HepG2 (cell line): ENCODE measurements at regions not wholly inside any gene's neighbourhood (a gene's known extent, or its start where the extent isn't known, plus 50 kb on each side); places are given as distances from the start of the nearest gene placed in this dataset.

ENCODE experiments used
- AKAP8 ChIP-seq: sonication (generic); formaldehyde crosslinking; IDR thresholded peaks from 2 replicates; pipeline ENCODE4 v1.5.1; 2020; ENCODE audit warnings: mild to moderate bottlenecking, missing genetic modification reagents
- CENPT ChIP-seq: sonication (generic); formaldehyde crosslinking; IDR thresholded peaks from 2 replicates; pipeline ENCODE4 v1.8.0; 2022; ENCODE audit warnings: low read depth, mild to moderate bottlenecking, moderate library complexity, missing genetic modification reagents
- CHCHD3 ChIP-seq: sonication (generic); formaldehyde crosslinking; IDR thresholded peaks from 2 replicates; pipeline ENCODE4 v1.8.0; 2022; ENCODE audit warnings: mild to moderate bottlenecking, missing genetic modification reagents, moderate library complexity
- DNMT1 ChIP-seq: sonication (generic); formaldehyde crosslinking; IDR thresholded peaks from 2 replicates; pipeline ENCODE4 v1.5.1; 2020; ENCODE audit warnings: mild to moderate bottlenecking, missing genetic modification reagents
- ELF1 ChIP-seq: sonication (generic); formaldehyde crosslinking; IDR thresholded peaks from 2 replicates; pipeline ENCODE4 v1.4.0; 2020; ENCODE audit warnings: missing genetic modification reagents
- ELF3 ChIP-seq: IDR thresholded peaks from 2 replicates; pipeline ENCODE4 v1.6.1; 2016; ENCODE audit warnings: missing genetic modification reagents, missing compliant biosample characterization
- ERF ChIP-seq: IDR thresholded peaks from 2 replicates; pipeline ENCODE4 v1.6.1; 2018; ENCODE audit warnings: missing biosample characterization, missing genetic modification reagents
- FIP1L1 ChIP-seq: fragments of 200-400 bp; formaldehyde crosslinking; IDR thresholded peaks from 2 replicates; pipeline ENCODE4 v1.6.1; 2018; ENCODE audit warnings: low read depth, mild to moderate bottlenecking, low read length, moderate library complexity, borderline replicate concordance; ENCODE audit not compliant: insufficient read depth
- HIC2 ChIP-seq: sonication (generic); formaldehyde crosslinking; IDR thresholded peaks from 2 replicates; pipeline ENCODE4 v1.9.0; 2022; ENCODE audit warnings: low read depth, missing genetic modification reagents
- HOXD1 ChIP-seq: sonication (generic); formaldehyde crosslinking; IDR thresholded peaks from 2 replicates; pipeline ENCODE4 v1.5.0; 2020; ENCODE audit warnings: missing genetic modification reagents
- MTA1 ChIP-seq: sonication (generic); formaldehyde crosslinking; IDR thresholded peaks from 2 replicates; pipeline ENCODE4 v1.4.0; 2020; ENCODE audit warnings: missing genetic modification reagents, mild to moderate bottlenecking, borderline replicate concordance
- PAWR ChIP-seq: sonication (generic); formaldehyde crosslinking; IDR thresholded peaks from 2 replicates; pipeline ENCODE4 v1.4.0; 2020; ENCODE audit warnings: missing genetic modification reagents, mild to moderate bottlenecking, borderline replicate concordance
- SAP130 ChIP-seq: IDR thresholded peaks from 2 replicates; pipeline ENCODE4 v1.6.1; 2016; ENCODE audit warnings: low read depth
- ZBTB43 ChIP-seq: sonication (generic); formaldehyde crosslinking; conservative IDR thresholded peaks from 2 replicates; pipeline ENCODE4 v1.4.0; 2020; ENCODE audit warnings: missing genetic modification reagents
- ZFX ChIP-seq: sonication (generic); formaldehyde crosslinking; IDR thresholded peaks from 2 replicates; pipeline ENCODE4 v1.4.0; 2020; ENCODE audit warnings: mild to moderate bottlenecking, low read depth, missing genetic modification reagents, moderate library complexity
- ZNF121 ChIP-seq: sonication (generic); formaldehyde crosslinking; IDR thresholded peaks from 2 replicates; pipeline ENCODE4 v1.5.0; 2020; ENCODE audit warnings: mild to moderate bottlenecking, missing genetic modification reagents
- ZNF205 ChIP-seq: IDR thresholded peaks from 2 replicates; pipeline ENCODE4 v1.6.1; 2018; ENCODE audit warnings: missing biosample characterization, missing genetic modification reagents
- ZNF235 ChIP-seq: sonication (generic); formaldehyde crosslinking; IDR thresholded peaks from 2 replicates; pipeline ENCODE4 v1.8.1; 2023; ENCODE audit warnings: mild to moderate bottlenecking, missing genetic modification reagents, borderline replicate concordance
- ZNF33A ChIP-seq: sonication (generic); formaldehyde crosslinking; IDR thresholded peaks from 2 replicates; pipeline ENCODE4 v1.5.1; 2020; ENCODE audit warnings: missing genetic modification reagents, mild to moderate bottlenecking, moderate library complexity, borderline replicate concordance
- ZNF589 ChIP-seq: sonication (generic); formaldehyde crosslinking; conservative IDR thresholded peaks from 2 replicates; pipeline ENCODE4 v1.8.0; 2022; ENCODE audit warnings: mild to moderate bottlenecking, moderate library complexity, missing genetic modification reagents
- ZNF614 ChIP-seq: IDR thresholded peaks from 2 replicates; pipeline ENCODE4 v1.6.1; 2018; ENCODE audit warnings: missing biosample characterization, missing genetic modification reagents, inconsistent platforms, borderline replicate concordance
- TF ChIP-seq, protein P1 (sequence below): sonication (generic); formaldehyde crosslinking; IDR thresholded peaks from 2 replicates; pipeline ENCODE4 v1.4.0; 2020; ENCODE audit warnings: mild to moderate bottlenecking, low read depth, missing genetic modification reagents
- TF ChIP-seq, protein P2 (sequence below): sonication (generic); formaldehyde crosslinking; IDR thresholded peaks from 2 replicates; pipeline ENCODE4 v1.5.0; 2020; ENCODE audit warnings: missing genetic modification reagents
- TF ChIP-seq, protein P3 (sequence below): sonication (generic); formaldehyde crosslinking; IDR thresholded peaks from 2 replicates; pipeline ENCODE4 v1.8.1; 2023; ENCODE audit warnings: mild to moderate bottlenecking, inconsistent platforms, moderate library complexity, missing genetic modification reagents, borderline replicate concordance

DNA sequence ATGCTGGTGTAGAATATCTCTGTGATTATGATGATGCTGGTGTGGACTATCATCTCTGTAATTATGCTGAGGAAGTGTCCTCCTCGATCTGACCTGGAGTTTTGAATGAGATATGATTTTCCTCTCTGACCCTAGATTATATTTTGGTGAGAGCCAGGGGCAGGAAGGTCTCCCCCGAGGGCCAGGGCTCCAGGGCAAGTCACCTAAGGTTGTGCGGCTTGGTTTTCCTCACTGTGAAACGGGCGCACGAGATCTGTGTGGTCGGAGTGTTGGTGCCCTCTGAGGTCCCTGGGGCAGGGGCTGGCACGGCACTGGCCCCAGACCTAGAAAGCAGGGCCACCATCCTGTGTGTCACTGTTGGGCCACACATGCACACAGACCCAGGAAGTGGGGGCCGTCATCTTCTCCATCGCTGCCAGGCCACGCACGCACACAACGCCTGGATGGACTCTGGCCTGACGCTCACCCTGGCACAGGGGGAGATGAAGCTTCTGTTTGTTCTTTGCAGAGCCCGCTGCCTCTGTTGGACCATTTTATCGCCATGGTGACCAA lies 67.7 kb upstream of the ZNF469 start (continued):
- peak; percentile 90 for TF ChIP-seq HIC2
- TF ChIP-seq MTA1 (CRISPR knock-in tag): peak; percentile 47; the same call in 1 of the 2 replicates
- TF ChIP-seq ZNF33A (CRISPR knock-in tag): no peak
- TF ChIP-seq ZNF235 (CRISPR knock-in tag): no peak
- TF ChIP-seq ZBTB43 (CRISPR knock-in tag): no peak
- no peak for TF ChIP-seq CHCHD3 (CRISPR knock-in tag)
- 0 out of 2 replicates have a peak, but pooled peaks have one; percentile 26 for TF ChIP-seq ERF (CRISPR knock-in tag)
- no peak for TF ChIP-seq CENPT
- no peak for TF ChIP-seq ZNF589 (CRISPR knock-in tag)
- no peak for TF ChIP-seq ZNF121 (CRISPR knock-in tag)
- no peak for TF ChIP-seq HOXD1 (CRISPR knock-in tag)
- peak; percentile 55 for TF ChIP-seq SAP130 (CRISPR knock-in tag)
- no peak for TF ChIP-seq AKAP8 (CRISPR knock-in tag)
- TF ChIP-seq ZNF205 (CRISPR knock-in tag): no peak
- peak; percentile 50; the same call in 1 of the 2 replicates for TF ChIP-seq ZNF614 (CRISPR knock-in tag)
- TF ChIP-seq PAWR: no peak
- TF ChIP-seq, protein P1, sequence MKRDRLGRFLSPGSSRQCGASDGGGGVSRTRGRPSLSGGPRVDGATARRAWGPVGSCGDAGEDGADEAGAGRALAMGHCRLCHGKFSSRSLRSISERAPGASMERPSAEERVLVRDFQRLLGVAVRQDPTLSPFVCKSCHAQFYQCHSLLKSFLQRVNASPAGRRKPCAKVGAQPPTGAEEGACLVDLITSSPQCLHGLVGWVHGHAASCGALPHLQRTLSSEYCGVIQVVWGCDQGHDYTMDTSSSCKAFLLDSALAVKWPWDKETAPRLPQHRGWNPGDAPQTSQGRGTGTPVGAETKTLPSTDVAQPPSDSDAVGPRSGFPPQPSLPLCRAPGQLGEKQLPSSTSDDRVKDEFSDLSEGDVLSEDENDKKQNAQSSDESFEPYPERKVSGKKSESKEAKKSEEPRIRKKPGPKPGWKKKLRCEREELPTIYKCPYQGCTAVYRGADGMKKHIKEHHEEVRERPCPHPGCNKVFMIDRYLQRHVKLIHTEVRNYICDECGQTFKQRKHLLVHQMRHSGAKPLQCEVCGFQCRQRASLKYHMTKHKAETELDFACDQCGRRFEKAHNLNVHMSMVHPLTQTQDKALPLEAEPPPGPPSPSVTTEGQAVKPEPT (CRISPR knock-in tag): 0 out of 2 replicates have a peak, but pooled peaks have one; percentile 35
- peak; percentile 32; the same call in 1 of the 2 replicates for TF ChIP-seq DNMT1 (CRISPR knock-in tag)
- TF ChIP-seq, protein P2, sequence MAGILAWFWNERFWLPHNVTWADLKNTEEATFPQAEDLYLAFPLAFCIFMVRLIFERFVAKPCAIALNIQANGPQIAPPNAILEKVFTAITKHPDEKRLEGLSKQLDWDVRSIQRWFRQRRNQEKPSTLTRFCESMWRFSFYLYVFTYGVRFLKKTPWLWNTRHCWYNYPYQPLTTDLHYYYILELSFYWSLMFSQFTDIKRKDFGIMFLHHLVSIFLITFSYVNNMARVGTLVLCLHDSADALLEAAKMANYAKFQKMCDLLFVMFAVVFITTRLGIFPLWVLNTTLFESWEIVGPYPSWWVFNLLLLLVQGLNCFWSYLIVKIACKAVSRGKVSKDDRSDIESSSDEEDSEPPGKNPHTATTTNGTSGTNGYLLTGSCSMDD (CRISPR knock-in tag): no peak
- no peak for TF ChIP-seq FIP1L1
- TF ChIP-seq ELF1: peak; percentile 29; the same call in 1 of the 2 replicates
- peak; percentile 71 for TF ChIP-seq ELF3 (CRISPR knock-in tag)
- peak; percentile 17; the same call in 1 of the 2 replicates for TF ChIP-seq ZFX (CRISPR knock-in tag)
- TF ChIP-seq, protein P3, sequence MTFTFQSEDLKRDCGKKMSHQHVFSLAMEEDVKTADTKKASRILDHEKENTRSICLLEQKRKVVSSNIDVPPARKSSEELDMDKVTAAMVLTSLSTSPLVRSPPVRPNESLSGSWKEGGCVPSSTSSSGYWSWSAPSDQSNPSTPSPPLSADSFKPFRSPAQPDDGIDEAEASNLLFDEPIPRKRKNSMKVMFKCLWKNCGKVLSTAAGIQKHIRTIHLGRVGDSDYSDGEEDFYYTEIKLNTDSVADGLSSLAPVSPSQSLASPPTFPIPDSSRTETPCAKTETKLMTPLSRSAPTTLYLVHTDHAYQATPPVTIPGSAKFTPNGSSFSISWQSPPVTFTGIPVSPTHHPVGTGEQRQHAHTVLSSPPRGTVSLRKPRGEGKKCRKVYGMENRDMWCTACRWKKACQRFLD (CRISPR knock-in tag): no peak
